ENCODE measurements at regions not wholly inside any gene's neighbourhood (a gene's known extent, or its start where the extent isn't known, plus 50 kb on each side); places are given as distances from the start of the nearest gene placed in this dataset.

DNA sequence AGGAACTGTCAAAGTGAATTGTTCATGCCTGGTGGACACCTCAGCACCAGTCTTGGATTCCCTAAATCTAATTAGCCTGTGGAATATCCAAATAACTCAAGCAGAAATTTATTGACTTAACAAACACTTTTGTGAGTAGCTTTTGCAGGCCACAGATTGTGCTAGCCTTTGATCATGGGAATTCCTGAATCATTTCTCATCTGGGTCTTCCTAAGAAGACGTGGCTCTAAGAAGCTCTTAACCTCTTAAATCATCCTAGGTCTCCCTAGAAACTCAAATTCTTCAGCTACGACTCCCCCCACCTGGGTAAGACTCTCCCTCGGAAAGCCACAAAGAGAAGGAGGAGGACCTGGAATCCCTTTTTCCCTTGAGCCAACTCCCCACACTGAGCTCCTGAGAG is 53.8 kb upstream of the PSEN2 start:
- Histone ChIP-seq H4K20me1 (no peaks in the 10 kb centered on the region), H3K36me3 (no peaks in the 10 kb centered on the region), H3K4me3 (no peak overlapping the region), H3K4me1 (peaks cover 29% of the 10 kb centered on the region), H3K27me3 (no peaks in the 10 kb centered on the region), H3K27ac (no peak overlapping the region), H3K9me3 (no peaks in the 10 kb centered on the region), H3K9ac (no peak overlapping the region), H3K4me2 (no peak overlapping the region)
- no peak for TF ChIP-seq Cebpa-rat (IDR thresholded peaks at IDR 0.05)

- no peaks in the 10 kb centered on the region for H3K27me3 ChIP-seq
- no peak overlapping the region for H3K4me2 ChIP-seq
- H3K4me1 ChIP-seq: peaks cover 13% of the 10 kb centered on the region
- H4K20me1 ChIP-seq: no peaks in the 10 kb centered on the region
- TF ChIP-seq Cebpa-rat (IDR thresholded peaks at IDR 0.05): no peak
- no peak overlapping the region for H3K27ac ChIP-seq
- H3K9me3 ChIP-seq: no peaks in the 10 kb centered on the region
- H3K4me3 ChIP-seq: no peak overlapping the region
- no peak overlapping the region for H3K9ac ChIP-seq
- H3K36me3 ChIP-seq: no peaks in the 10 kb centered on the region
These were observed 55.5 kb upstream of the PSEN2 start for GRCh38 chr1:226814751-226815537.

DNA sequence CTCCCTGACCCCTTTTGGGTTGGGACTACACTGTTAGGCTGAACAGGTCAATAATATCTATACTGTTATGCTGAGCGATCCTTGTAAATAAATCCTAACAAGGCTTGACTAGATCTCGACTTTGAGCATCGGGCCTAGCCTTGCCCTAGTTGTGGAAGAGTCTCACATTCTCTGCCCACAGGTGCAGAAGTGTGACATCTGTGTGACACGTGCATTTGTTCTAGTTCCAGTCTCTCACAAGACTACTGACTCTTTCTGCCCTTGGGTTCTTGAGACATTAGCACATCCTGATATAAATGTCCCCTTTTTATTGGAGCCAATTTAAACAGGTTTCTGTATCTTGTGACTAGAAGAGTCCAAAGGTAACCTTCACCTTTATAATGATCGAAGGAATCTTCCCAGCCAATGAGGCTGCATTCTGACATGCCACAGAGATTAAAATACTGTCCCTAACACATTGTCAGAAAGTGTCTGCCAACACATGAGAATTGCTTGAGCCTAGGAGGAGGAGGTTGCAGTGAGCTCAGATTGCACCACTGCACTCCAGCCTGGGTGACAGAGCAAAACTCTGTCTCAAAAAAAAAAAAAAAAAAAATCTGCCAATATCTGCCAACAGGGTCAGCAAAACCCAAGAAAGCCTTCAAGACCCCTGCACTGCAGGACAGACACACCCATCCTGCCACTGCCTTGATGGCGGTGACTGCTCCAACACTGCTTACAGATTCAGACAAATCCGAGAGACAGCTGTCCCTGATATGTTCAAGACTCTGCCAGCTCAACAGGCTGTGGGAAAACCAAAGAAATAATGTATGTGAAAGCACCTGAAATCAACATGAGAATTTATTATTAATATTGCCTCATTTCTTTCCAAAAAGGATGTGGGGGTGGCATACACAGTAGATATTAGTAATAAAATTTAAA is 56.5 kb upstream of the PSEN2 start:
- no peak for TF ChIP-seq Cebpa-rat (IDR thresholded peaks at IDR 0.05)
- H3K4me3 ChIP-seq: no peak overlapping the region
- H3K36me3 ChIP-seq: no peaks in the 10 kb centered on the region
- no peak overlapping the region for H3K27ac ChIP-seq
- H3K9ac ChIP-seq: no peak overlapping the region
- H3K9me3 ChIP-seq: no peaks in the 10 kb centered on the region
- H3K27me3 ChIP-seq: no peaks in the 10 kb centered on the region
- no peaks in the 10 kb centered on the region for H4K20me1 ChIP-seq
- H3K4me2 ChIP-seq: no peak overlapping the region
- peaks cover 5% of the 10 kb centered on the region for H3K4me1 ChIP-seq

DNA sequence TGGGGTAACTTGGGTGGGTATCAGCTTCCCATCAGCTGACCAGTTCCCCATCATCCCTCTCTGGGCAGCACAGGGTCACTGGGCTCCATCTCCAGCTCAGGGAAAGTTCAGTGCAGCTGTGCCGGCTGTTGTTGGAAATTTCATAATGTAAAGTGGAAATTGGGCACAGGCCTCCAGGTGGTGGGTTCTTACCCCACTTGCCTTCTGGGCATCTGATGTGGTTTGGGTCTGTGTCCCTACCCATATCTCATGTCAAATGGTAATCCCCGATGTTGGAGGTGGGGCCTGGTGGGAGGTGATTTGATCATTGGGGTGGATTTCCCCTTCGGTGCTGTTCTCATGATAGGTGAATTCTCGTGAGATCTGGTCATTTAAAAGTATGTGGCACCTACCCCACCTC is 59.7 kb upstream of the PSEN2 start:
- Histone ChIP-seq H3K27me3 (no peaks in the 10 kb centered on the region), H3K9me3 (no peaks in the 10 kb centered on the region)

GRCh38 chr1:226809785-226810571 is 60.4 kb upstream of the PSEN2 start:
- H3K27me3 ChIP-seq: no peaks in the 10 kb centered on the region
- peaks cover 14% of the 10 kb centered on the region for H3K4me1 ChIP-seq
- no peak overlapping the region for H3K9ac ChIP-seq
- no peaks in the 10 kb centered on the region for H4K20me1 ChIP-seq
- TF ChIP-seq Cebpa-rat (IDR thresholded peaks at IDR 0.05): no peak
- no peak overlapping the region for H3K27ac ChIP-seq
- no peaks in the 10 kb centered on the region for H3K9me3 ChIP-seq
- H3K4me3 ChIP-seq: no peak overlapping the region
- no peak overlapping the region for H3K4me2 ChIP-seq
- no peaks in the 10 kb centered on the region for H3K36me3 ChIP-seq

More for the DNA sequence above, 59.7 kb upstream of the PSEN2 start:
- H3K4me1 ChIP-seq: peaks cover 14% of the 10 kb centered on the region
- no peaks in the 10 kb centered on the region for H4K20me1 ChIP-seq
- H3K27ac ChIP-seq: no peak overlapping the region
- no peak overlapping the region for H3K4me3 ChIP-seq
- H3K4me2 ChIP-seq: no peak overlapping the region
- no peak overlapping the region for H3K9ac ChIP-seq
- H3K36me3 ChIP-seq: no peaks in the 10 kb centered on the region
- no peak for TF ChIP-seq Cebpa-rat (IDR thresholded peaks at IDR 0.05)

DNA sequence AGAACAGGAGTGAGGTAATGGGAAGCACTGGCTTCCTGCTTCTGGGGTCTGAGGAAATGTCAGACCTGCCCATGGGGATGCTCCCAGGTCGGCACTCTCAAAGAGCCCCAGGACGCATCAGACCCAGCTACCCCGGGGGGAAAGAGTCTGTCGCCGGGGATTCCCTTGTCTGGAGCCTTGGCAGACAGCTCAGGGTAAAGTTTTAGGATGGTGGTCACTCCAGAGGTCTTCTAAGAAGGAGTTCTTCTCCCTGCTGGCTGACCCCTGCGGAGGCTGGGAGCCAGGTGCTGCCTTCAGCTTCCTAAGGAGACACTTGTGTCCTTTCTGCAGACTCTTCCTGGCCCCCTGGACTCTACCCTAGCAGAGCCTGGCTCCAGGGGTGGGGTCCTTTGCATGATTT is 61.9 kb upstream of the PSEN2 start:
- no peak overlapping the region for H3K9ac ChIP-seq
- H3K4me2 ChIP-seq: no peak overlapping the region; the same call in 1 of the 2 replicates
- no peak overlapping the region for H3K4me3 ChIP-seq
- no peak for TF ChIP-seq Cebpa-rat (IDR thresholded peaks at IDR 0.05)
- H3K27ac ChIP-seq: no peak overlapping the region
- no peaks in the 10 kb centered on the region for H3K27me3 ChIP-seq
- peaks cover 20% of the 10 kb centered on the region for H3K4me1 ChIP-seq
- H3K36me3 ChIP-seq: no peaks in the 10 kb centered on the region
- H3K9me3 ChIP-seq: no peaks in the 10 kb centered on the region
- no peaks in the 10 kb centered on the region for H4K20me1 ChIP-seq

- H3K4me2 ChIP-seq: no peak overlapping the region
- TF ChIP-seq Cebpa-rat (IDR thresholded peaks at IDR 0.05): no peak
- H3K4me1 ChIP-seq: peaks cover 20% of the 10 kb centered on the region
- no peaks in the 10 kb centered on the region for H3K9me3 ChIP-seq
- H3K27me3 ChIP-seq: no peaks in the 10 kb centered on the region
- no peak overlapping the region for H3K27ac ChIP-seq
- H4K20me1 ChIP-seq: no peaks in the 10 kb centered on the region
- no peaks in the 10 kb centered on the region for H3K36me3 ChIP-seq
- H3K4me3 ChIP-seq: no peak overlapping the region
- H3K9ac ChIP-seq: no peak overlapping the region
These were observed 63.4 kb upstream of the PSEN2 start for GRCh38 chr1:226806988-226807387.

DNA sequence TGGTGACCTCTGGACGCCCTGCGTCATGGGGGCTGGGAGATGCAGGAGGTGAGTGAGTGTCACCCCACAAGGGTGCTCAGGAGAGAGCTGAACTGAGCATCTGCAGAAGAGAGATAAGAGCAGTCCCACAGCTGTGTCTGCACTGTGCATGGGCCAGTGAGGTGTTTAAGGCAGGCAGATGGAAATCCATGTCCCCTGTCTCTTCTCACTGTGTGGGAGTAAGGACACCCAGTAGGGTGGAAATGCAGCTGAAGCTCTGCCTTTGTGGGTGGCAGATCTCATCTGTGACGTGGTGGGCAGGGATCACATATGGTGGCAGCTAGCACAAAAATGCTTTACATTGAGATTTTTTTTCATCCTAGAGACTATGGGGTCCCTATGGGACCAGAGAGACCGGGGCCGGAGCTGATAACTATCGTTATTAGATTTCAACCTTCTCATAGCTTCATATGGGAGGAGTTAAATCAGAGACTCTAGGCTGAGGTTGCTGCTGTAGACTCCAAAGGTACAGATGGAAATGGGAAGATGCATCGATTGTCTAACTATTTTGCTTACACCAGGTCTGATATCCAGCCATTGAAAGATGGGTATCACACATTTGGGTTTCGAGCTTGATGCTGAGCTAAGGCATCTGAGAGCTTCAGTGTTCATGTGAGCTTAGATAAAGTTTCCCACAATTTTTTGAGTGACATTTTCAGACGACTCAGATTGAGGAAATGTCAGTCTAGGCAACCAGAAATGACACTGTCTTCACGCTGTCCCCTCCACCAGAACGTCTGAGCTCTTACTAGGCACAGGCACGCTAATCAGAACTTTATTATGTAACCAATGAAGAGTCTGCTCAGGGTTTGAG is 65.3 kb upstream of the PSEN2 start:
- Histone ChIP-seq H4K20me1 (no peaks in the 10 kb centered on the region), H3K4me3 (no peak overlapping the region), H3K27me3 (no peaks in the 10 kb centered on the region), H3K27ac (no peak overlapping the region), H3K36me3 (no peaks in the 10 kb centered on the region), H3K9ac (no peak overlapping the region), H3K4me2 (no peak overlapping the region), H3K4me1 (peaks cover 20% of the 10 kb centered on the region), H3K9me3 (no peaks in the 10 kb centered on the region)
- TF ChIP-seq Cebpa-rat (IDR thresholded peaks at IDR 0.05): no peak
